ENCODE measurements at regions not wholly inside any gene's neighbourhood (a gene's known extent, or its start where the extent isn't known, plus 50 kb on each side); places are given as distances from the start of the nearest gene placed in this dataset.

DNA sequence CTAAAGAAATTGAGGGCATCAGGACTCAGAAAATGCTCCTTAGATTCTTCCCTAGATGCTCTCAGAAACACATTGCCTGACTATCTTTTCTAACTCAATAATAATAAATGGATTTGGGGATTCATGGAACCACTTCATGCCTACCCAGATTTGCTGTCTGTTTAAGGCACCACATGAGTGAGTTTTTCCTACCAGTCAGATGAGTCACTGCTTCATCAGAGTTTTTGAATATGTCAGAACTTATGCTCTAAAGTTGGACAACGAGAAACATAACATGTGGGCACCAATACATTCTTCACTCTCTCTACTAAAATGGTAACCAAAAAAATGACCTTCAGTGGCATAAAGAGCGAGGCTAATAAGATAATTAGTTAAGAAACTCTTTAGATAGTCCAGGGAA lies 1135.1 kb downstream of the TUSC7 start:
- TF ChIP-seq, protein P1, sequence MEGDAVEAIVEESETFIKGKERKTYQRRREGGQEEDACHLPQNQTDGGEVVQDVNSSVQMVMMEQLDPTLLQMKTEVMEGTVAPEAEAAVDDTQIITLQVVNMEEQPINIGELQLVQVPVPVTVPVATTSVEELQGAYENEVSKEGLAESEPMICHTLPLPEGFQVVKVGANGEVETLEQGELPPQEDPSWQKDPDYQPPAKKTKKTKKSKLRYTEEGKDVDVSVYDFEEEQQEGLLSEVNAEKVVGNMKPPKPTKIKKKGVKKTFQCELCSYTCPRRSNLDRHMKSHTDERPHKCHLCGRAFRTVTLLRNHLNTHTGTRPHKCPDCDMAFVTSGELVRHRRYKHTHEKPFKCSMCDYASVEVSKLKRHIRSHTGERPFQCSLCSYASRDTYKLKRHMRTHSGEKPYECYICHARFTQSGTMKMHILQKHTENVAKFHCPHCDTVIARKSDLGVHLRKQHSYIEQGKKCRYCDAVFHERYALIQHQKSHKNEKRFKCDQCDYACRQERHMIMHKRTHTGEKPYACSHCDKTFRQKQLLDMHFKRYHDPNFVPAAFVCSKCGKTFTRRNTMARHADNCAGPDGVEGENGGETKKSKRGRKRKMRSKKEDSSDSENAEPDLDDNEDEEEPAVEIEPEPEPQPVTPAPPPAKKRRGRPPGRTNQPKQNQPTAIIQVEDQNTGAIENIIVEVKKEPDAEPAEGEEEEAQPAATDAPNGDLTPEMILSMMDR (IDR thresholded peaks at IDR 0.05; ENCODE audit: insufficient read depth, missing control alignments), result no peak
- DNase-seq (ENCODE audit: insufficient read length, low spot score) (no peak), FAIRE-seq (no peak)

DNA sequence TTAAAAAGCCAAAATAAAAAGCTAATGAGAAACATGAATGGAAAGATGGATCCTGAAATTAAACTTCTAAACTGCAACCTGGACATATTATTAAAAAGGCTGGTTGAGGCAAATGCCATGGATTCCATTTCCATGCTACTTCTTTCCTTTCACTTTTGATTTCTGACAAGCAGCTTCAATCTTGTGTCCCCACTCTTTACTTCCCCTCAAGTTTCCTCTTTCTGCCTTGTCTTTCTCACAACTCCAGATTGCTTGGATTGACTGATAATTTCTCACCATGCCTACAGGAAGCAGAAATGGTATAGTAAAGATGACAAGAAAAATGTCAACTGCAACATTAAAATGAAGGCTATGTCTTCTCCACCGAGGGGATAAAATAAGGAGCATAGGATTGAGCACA lies 1136.7 kb downstream of the TUSC7 start:
- FAIRE-seq (no peak), DNase-seq (ENCODE audit: insufficient read length, low spot score) (no peak)
- TF ChIP-seq, protein P1 (IDR thresholded peaks at IDR 0.05; ENCODE audit: insufficient read depth, missing control alignments), result no peak

DNA sequence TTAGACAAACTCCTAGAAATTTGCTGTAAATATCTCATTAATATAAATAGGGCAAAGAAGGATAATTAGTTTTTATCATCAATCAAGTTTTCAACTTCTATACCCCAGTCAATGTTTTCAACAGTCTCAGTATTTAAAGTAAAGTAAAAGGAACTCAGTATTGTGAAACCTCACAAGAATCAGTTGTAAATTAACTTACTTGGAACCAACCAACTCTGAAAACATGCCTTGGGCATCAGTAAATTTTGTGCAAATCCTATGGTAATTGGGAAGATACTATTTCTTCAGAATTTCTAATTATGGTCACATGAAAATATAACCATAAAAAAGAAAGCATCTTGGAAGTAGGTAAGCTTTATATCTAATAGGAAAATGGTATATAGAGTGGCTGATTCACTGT lies 1139.0 kb downstream of the TUSC7 start:
- no peak for FAIRE-seq
- DNase-seq (ENCODE audit: insufficient read length, low spot score), result no peak
- TF ChIP-seq, protein P1 (IDR thresholded peaks at IDR 0.05; ENCODE audit: insufficient read depth, missing control alignments), result no peak

DNA sequence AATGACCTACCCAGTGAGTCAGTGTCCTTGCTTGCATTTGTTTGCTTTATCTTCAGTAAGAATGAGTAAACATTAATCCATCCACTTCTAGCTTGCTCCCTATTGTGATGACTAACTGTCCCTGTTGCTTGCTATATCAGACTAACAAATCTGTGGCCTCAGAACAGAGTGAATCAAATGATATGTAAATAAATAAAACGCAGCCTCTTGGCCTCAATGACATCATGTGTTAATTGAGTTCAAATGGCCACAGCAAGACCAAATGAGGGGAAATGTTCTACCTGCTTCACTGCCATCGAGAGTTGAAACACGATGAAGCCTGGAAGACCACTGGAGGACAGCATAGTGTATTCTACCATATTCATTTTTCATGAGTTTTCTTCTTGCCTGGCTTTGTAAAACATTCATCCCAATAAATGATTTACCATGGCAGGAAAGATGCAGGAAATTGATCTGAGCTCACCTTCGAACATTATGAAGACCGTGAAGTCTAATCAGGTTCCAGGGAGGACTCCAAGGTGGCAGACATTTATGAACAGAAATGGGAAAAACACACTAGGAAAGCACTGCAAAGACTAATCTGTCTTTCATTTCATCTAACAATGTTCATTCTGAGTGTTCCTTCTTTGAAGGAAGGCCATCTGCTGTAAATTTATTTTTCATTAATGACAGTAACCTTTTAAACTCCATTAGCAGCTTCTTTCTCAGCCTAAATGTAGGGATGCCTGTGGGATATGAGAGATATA lies 1144.5 kb downstream of the TUSC7 start:
- DNase-seq (ENCODE audit: insufficient read length, low spot score), result no peak
- TF ChIP-seq, protein P1 (IDR thresholded peaks at IDR 0.05; ENCODE audit: insufficient read depth, missing control alignments), result no peak
- FAIRE-seq, result no peak

DNA sequence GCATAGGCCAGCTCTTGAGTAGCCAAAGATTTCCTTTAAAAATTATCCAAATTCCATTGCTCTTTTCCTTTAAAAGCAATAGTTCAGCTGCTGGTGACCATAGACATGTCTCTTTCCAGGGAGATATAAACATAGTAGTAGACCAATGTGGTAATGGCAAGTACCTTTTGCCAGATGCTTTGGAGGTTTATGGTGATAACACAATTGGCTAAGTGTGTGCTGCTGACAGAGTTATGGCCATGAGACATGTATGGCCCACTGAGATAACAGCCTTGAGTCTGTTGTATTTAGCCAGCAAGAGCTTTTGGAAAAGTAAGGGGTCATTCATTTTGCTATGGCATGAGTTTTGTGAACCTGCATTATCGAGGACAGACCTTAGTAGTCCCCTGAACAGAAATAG lies 1146.8 kb downstream of the TUSC7 start:
- DNase-seq (ENCODE audit: insufficient read length, low spot score) (no peak), FAIRE-seq (no peak)
- TF ChIP-seq, protein P1 (IDR thresholded peaks at IDR 0.05; ENCODE audit: insufficient read depth, missing control alignments), result no peak

DNA sequence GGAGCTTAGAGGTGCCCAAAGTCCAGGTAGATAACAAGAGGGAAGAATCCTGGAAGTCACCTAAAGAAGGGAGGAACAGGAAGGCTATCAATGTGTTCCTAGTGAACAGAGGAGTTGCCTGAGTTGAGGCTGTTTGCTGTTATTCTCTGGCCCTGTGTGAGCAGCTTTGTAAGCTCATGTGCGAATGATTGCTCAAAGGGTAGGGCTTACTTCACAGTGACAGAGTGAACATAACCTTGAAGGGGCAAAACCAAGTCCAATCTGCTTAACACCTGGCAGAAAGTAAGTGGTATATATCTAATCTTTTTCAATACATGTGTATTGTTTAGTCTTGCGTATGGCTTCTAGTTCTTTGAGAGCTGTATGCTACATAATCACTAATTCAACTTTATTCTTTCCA lies 1153.6 kb downstream of the TUSC7 start:
- TF ChIP-seq, protein P1 (IDR thresholded peaks at IDR 0.05; ENCODE audit: insufficient read depth, missing control alignments), result no peak
- FAIRE-seq (no peak), DNase-seq (ENCODE audit: insufficient read length, low spot score) (no peak)

DNA sequence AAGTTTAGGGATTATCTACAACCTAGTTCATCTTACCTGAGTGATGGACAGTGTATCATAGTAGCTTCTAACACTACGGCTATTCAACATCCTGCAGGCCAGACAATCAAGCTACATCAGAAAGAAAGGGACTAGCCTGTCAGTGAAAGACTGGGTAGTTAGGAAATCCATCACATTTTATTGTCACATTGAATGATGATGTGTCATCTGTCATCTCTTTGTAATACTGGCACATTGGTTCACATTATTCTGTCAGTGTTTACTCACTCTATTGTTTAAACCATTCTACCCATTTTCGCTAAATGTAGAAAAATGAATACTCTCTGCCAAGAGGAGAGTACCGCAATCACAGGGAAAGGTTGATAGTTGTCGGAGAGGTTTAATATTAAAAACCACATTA lies 1155.8 kb downstream of the TUSC7 start:
- FAIRE-seq (peak; percentile 29), DNase-seq (ENCODE audit: insufficient read length, low spot score) (no peak)
- TF ChIP-seq, protein P1 (IDR thresholded peaks at IDR 0.05; ENCODE audit: insufficient read depth, missing control alignments), result no peak
